ENCODE measurements at regions not wholly inside any gene's neighbourhood (a gene's known extent, or its start where the extent isn't known, plus 50 kb on each side); places are given as distances from the start of the nearest gene placed in this dataset.
"Not testable (repeated sequence)": the region's sequence is repeated elsewhere in the genome, so short reads cannot be mapped to it uniquely, and the experiment has no call there.

- not testable (repeated sequence) for H3K4me1 ChIP-seq (ENCODE audit: control insufficient read depth, insufficient read depth, low read length); DNase-seq; H3K4me3 Mint-ChIP-seq; H3K27me3 ChIP-seq (ENCODE audit: control insufficient read depth, insufficient read depth, low read length, poor library complexity, severe bottlenecking); H3K27ac ChIP-seq (ENCODE audit: low read depth, low read length); H3K36me3 ChIP-seq (ENCODE audit: control insufficient read depth, insufficient read depth, low read length); H3K27ac Mint-ChIP-seq; H3K27me3 Mint-ChIP-seq (ENCODE audit: insufficient read depth); H3K4me1 Mint-ChIP-seq; H3K9ac ChIP-seq (ENCODE audit: extremely low read depth, low read length, poor library complexity, severe bottlenecking); H3K36me3 Mint-ChIP-seq (ENCODE audit: low read depth)
- Histone ChIP-seq H3K4me3 (ENCODE audit: low read length) (peak overlapping the region; percentile 44), H3K9me3 (ENCODE audit: control insufficient read depth, low read length) (peaks cover 67% of the 10 kb centered on the region)
- WGBS, 2 experiments (ENCODE audit: insufficient coverage in 1 of 2, insufficient read length in 1 of 2), result 68 to 73% methylated on average over 3 to 4 of the region's 4 CpGs
- H3K9me3 Mint-ChIP-seq, result peaks cover 21% of the 10 kb centered on the region
These were observed 864.9 kb upstream of the TPTE start for GRCh38 chr21:9656455-9656854.

DNA sequence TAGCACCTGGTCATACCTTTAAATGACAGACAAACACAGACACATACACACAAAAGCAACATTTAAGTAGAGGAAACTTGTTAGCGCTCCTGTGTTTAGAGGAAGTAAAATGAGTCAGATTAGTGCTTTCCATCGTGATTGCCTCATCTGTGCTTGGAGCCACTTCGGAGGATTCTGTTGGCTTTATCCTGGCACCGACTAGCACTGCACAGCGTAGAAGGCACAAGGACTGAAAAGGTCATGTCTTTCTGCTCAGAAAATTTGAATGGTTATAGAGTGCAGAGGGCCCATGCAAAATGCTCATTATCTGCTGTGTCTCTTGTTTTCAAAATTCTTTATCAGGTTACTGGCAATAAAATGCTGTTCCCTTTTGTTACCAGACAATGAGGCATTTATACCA lies 863.6 kb upstream of the TPTE start:
- H3K4me3 ChIP-seq (ENCODE audit: low read length); H3K36me3 ChIP-seq (ENCODE audit: control insufficient read depth, insufficient read depth, low read length); H3K4me1 ChIP-seq (ENCODE audit: control insufficient read depth, insufficient read depth, low read length); H3K27ac ChIP-seq (ENCODE audit: low read depth, low read length); H3K4me1 Mint-ChIP-seq; H3K27me3 Mint-ChIP-seq (ENCODE audit: insufficient read depth); H3K27me3 ChIP-seq (ENCODE audit: control insufficient read depth, insufficient read depth, low read length, poor library complexity, severe bottlenecking); H3K36me3 Mint-ChIP-seq (ENCODE audit: low read depth); H3K4me3 Mint-ChIP-seq; H3K27ac Mint-ChIP-seq; H3K9ac ChIP-seq (ENCODE audit: extremely low read depth, low read length, poor library complexity, severe bottlenecking); DNase-seq: not testable (repeated sequence)
- peaks cover 18% of the 10 kb centered on the region for H3K9me3 Mint-ChIP-seq
- 72 to 73% methylated on average over 5 of the region's 5 CpGs for WGBS, 2 experiments (ENCODE audit: insufficient coverage in 1 of 2, insufficient read length in 1 of 2)
- peaks cover 55% of the 10 kb centered on the region for H3K9me3 ChIP-seq (ENCODE audit: control insufficient read depth, low read length)

- H3K27me3 ChIP-seq (ENCODE audit: control insufficient read depth, insufficient read depth, low read length, poor library complexity, severe bottlenecking); H3K36me3 Mint-ChIP-seq (ENCODE audit: low read depth); H3K9ac ChIP-seq (ENCODE audit: extremely low read depth, low read length, poor library complexity, severe bottlenecking); H3K27me3 Mint-ChIP-seq (ENCODE audit: insufficient read depth); H3K4me3 ChIP-seq (ENCODE audit: low read length); DNase-seq; H3K36me3 ChIP-seq (ENCODE audit: control insufficient read depth, insufficient read depth, low read length); H3K27ac ChIP-seq (ENCODE audit: low read depth, low read length); H3K4me1 ChIP-seq (ENCODE audit: control insufficient read depth, insufficient read depth, low read length); H3K27ac Mint-ChIP-seq; H3K4me3 Mint-ChIP-seq; H3K4me1 Mint-ChIP-seq: not testable (repeated sequence)
- peaks cover 18% of the 10 kb centered on the region for H3K9me3 Mint-ChIP-seq
- H3K9me3 ChIP-seq (ENCODE audit: control insufficient read depth, low read length), result peaks cover 38% of the 10 kb centered on the region
- WGBS, 2 experiments (ENCODE audit: insufficient coverage in 1 of 2, insufficient read length in 1 of 2), result no CpG with 5 or more reads among the region's 17 CpGs
These were observed 861.5 kb upstream of the TPTE start for GRCh38 chr21:9659877-9660276.

- not testable (repeated sequence) for H3K27ac Mint-ChIP-seq
These were observed 857.3 kb upstream of the TPTE start for GRCh38 chr21:9663914-9664729.

DNA sequence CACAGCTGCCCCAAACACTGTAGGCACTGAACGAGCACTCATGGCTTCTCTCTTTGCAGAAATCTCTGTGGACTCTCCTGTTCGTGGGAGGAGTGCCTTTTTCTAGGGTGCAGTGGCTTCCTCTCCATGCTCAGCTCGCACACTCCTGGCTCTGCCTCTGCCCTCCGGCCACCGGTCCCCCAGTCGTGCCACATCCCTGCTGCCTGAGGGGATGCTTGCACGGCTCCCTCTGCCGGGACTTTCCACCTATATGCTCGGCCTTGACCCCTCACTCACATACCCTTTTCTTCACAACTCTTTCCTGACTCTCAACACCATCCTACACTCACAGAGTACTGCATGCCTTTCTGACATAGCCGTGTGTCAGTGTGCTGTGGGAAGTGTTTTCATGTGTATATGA lies 845.6 kb upstream of the TPTE start:
- H3K27me3 Mint-ChIP-seq (ENCODE audit: insufficient read depth); H3K9ac ChIP-seq (ENCODE audit: extremely low read depth, low read length, poor library complexity, severe bottlenecking); H3K36me3 ChIP-seq (ENCODE audit: control insufficient read depth, insufficient read depth, low read length); H3K27me3 ChIP-seq (ENCODE audit: control insufficient read depth, insufficient read depth, low read length, poor library complexity, severe bottlenecking); H3K27ac Mint-ChIP-seq; H3K4me1 ChIP-seq (ENCODE audit: control insufficient read depth, insufficient read depth, low read length); H3K27ac ChIP-seq (ENCODE audit: low read depth, low read length); H3K4me1 Mint-ChIP-seq; H3K36me3 Mint-ChIP-seq (ENCODE audit: low read depth); H3K4me3 Mint-ChIP-seq; H3K9me3 Mint-ChIP-seq; DNase-seq; H3K4me3 ChIP-seq (ENCODE audit: low read length); H3K9me3 ChIP-seq (ENCODE audit: control insufficient read depth, low read length): not testable (repeated sequence)
- 91% methylated on average over 7 of the region's 10 CpGs; no CpG with 5 or more reads in 1 of the 2 experiments for WGBS, 2 experiments (ENCODE audit: insufficient coverage in 1 of 2, insufficient read length in 1 of 2)

More at GRCh38 chr21:9663914-9664729, 857.3 kb upstream of the TPTE start:
- H3K27ac ChIP-seq (ENCODE audit: low read depth, low read length); H3K27me3 ChIP-seq (ENCODE audit: control insufficient read depth, insufficient read depth, low read length, poor library complexity, severe bottlenecking); H3K9ac ChIP-seq (ENCODE audit: extremely low read depth, low read length, poor library complexity, severe bottlenecking); H3K4me1 Mint-ChIP-seq; H3K36me3 Mint-ChIP-seq (ENCODE audit: low read depth); H3K4me3 Mint-ChIP-seq; H3K36me3 ChIP-seq (ENCODE audit: control insufficient read depth, insufficient read depth, low read length); DNase-seq; H3K9me3 ChIP-seq (ENCODE audit: control insufficient read depth, low read length); H3K9me3 Mint-ChIP-seq; H3K27me3 Mint-ChIP-seq (ENCODE audit: insufficient read depth); H3K4me3 ChIP-seq (ENCODE audit: low read length); H3K4me1 ChIP-seq (ENCODE audit: control insufficient read depth, insufficient read depth, low read length): not testable (repeated sequence)
- WGBS, 2 experiments (ENCODE audit: insufficient coverage in 1 of 2, insufficient read length in 1 of 2), result 79% methylated on average over 8 of the region's 18 CpGs; no CpG with 5 or more reads in 1 of the 2 experiments

GRCh38 chr21:9679029-9679428 lies 842.4 kb upstream of the TPTE start:
- not testable (repeated sequence) for H3K36me3 Mint-ChIP-seq (ENCODE audit: low read depth); H3K9me3 Mint-ChIP-seq; H3K4me3 ChIP-seq (ENCODE audit: low read length); H3K27me3 ChIP-seq (ENCODE audit: control insufficient read depth, insufficient read depth, low read length, poor library complexity, severe bottlenecking); H3K4me1 Mint-ChIP-seq; H3K9me3 ChIP-seq (ENCODE audit: control insufficient read depth, low read length); H3K27ac Mint-ChIP-seq; H3K4me3 Mint-ChIP-seq; H3K9ac ChIP-seq (ENCODE audit: extremely low read depth, low read length, poor library complexity, severe bottlenecking); H3K4me1 ChIP-seq (ENCODE audit: control insufficient read depth, insufficient read depth, low read length); H3K27me3 Mint-ChIP-seq (ENCODE audit: insufficient read depth); H3K36me3 ChIP-seq (ENCODE audit: control insufficient read depth, insufficient read depth, low read length); DNase-seq; H3K27ac ChIP-seq (ENCODE audit: low read depth, low read length)
- 71% methylated on average over 5 of the region's 18 CpGs; no CpG with 5 or more reads in 1 of the 2 experiments for WGBS, 2 experiments (ENCODE audit: insufficient coverage in 1 of 2, insufficient read length in 1 of 2)

DNA sequence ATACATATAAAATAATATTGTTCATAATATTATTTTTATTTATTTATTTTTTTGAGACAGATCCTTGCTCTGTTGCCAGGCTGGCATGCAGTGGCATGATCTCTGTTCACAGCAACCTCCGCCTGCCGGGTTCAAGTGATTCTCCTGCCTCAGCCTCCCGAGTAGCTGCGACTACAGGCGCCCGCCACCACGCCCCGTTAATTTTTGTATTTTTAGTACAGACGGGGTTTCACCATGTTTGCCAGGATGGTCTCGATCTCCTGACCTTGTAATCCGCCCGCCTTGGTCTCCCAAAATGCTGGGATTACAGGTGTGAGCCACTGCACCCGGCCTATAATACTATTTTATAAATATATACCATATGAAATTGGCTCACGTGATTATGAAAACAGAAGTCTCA lies 832.4 kb upstream of the TPTE start:
- not testable (repeated sequence) for H3K4me3 Mint-ChIP-seq; H3K9me3 ChIP-seq (ENCODE audit: control insufficient read depth, low read length); H3K9me3 Mint-ChIP-seq; H3K27ac Mint-ChIP-seq; H3K36me3 Mint-ChIP-seq (ENCODE audit: low read depth); H3K4me1 Mint-ChIP-seq; H3K36me3 ChIP-seq (ENCODE audit: control insufficient read depth, insufficient read depth, low read length); H3K4me1 ChIP-seq (ENCODE audit: control insufficient read depth, insufficient read depth, low read length); H3K9ac ChIP-seq (ENCODE audit: extremely low read depth, low read length, poor library complexity, severe bottlenecking); H3K4me3 ChIP-seq (ENCODE audit: low read length); H3K27me3 Mint-ChIP-seq (ENCODE audit: insufficient read depth); DNase-seq; H3K27me3 ChIP-seq (ENCODE audit: control insufficient read depth, insufficient read depth, low read length, poor library complexity, severe bottlenecking); H3K27ac ChIP-seq (ENCODE audit: low read depth, low read length)
- no CpG with 5 or more reads among the region's 14 CpGs for WGBS, 2 experiments (ENCODE audit: insufficient coverage in 1 of 2, insufficient read length in 1 of 2)
